ENCODE measurements at regions not wholly inside any gene's neighbourhood (a gene's known extent, or its start where the extent isn't known, plus 50 kb on each side); places are given as distances from the start of the nearest gene placed in this dataset.

DNA sequence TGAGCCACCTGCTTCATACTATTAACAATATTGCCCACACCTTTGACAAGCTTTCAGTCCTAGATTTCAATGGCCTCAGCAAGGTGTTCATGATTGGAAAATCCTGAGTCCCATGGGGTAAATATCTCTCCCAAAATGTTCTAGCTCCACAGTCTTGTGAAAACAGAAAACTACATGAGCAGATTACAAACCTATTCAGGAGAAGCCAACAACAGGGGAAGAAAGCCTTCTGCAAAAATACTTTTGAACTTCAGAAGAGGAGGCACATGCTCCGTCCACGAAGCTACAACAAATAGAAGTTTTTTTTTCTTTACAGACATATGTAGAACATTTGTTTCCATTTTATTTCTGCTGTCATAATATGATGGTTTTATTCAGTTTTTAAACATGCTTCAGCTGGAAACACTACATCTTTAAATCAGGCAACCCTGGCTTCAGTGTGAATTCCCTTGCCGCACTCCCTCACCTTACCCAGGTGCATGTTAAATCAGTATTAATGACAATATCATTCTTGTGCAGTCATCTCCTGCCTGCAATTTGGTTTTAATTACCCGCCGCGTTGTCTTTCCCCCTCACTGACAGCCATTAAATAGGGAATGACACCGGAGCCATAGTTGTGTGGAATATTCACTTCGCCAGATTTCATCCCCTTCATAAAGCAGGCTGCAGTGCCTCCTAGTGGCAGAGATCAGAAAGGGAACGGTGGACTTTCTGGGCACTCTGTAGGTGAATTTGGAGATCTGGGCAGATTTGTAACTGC, 725.5 kb upstream of the ARRDC4 start:
- H3K4me3 ChIP-seq: no peak overlapping the region
- no peaks in the 10 kb centered on the region for H3K9me2 ChIP-seq (replicated peaks; ENCODE audit: insufficient read depth)
- H3K9me3 ChIP-seq (ENCODE audit: low read depth): no peaks in the 10 kb centered on the region
- no peaks in the 10 kb centered on the region for H3K36me3 ChIP-seq (replicated peaks; ENCODE audit: insufficient read depth, low read depth)
- peak; percentile 78 for DNase-seq (ENCODE audit: low spot score)
- no peak overlapping the region for H3K27ac ChIP-seq
- TF ChIP-seq EZH2phosphoT487 (IDR thresholded peaks at IDR 0.05; ENCODE audit: low read depth, severe bottlenecking, unreplicated experiment) (no peak), EZH2 (IDR thresholded peaks at IDR 0.05; ENCODE audit: borderline replicate concordance) (no peak)
- TF ChIP-seq, protein P1, sequence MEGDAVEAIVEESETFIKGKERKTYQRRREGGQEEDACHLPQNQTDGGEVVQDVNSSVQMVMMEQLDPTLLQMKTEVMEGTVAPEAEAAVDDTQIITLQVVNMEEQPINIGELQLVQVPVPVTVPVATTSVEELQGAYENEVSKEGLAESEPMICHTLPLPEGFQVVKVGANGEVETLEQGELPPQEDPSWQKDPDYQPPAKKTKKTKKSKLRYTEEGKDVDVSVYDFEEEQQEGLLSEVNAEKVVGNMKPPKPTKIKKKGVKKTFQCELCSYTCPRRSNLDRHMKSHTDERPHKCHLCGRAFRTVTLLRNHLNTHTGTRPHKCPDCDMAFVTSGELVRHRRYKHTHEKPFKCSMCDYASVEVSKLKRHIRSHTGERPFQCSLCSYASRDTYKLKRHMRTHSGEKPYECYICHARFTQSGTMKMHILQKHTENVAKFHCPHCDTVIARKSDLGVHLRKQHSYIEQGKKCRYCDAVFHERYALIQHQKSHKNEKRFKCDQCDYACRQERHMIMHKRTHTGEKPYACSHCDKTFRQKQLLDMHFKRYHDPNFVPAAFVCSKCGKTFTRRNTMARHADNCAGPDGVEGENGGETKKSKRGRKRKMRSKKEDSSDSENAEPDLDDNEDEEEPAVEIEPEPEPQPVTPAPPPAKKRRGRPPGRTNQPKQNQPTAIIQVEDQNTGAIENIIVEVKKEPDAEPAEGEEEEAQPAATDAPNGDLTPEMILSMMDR (IDR thresholded peaks at IDR 0.05; ENCODE audit: poor library complexity): peak; percentile 94
- peak overlapping the region; percentile 53 for H3K4me2 ChIP-seq
- H3K27me3 ChIP-seq: peaks cover 2% of the 10 kb centered on the region
- H3K4me1 ChIP-seq (ENCODE audit: insufficient read depth): no peaks in the 10 kb centered on the region
- no peaks in the 10 kb centered on the region for H4K20me1 ChIP-seq (ENCODE audit: insufficient read depth, poor library complexity, severe bottlenecking)
- no peak overlapping the region for H2AFZ ChIP-seq
- WGBS (ENCODE audit: low lambda C conversion rate, missing lambda C conversion rate): 29% methylated on average over 9 of the region's 9 CpGs
- H3K79me2 ChIP-seq: no peaks in the 10 kb centered on the region

DNA sequence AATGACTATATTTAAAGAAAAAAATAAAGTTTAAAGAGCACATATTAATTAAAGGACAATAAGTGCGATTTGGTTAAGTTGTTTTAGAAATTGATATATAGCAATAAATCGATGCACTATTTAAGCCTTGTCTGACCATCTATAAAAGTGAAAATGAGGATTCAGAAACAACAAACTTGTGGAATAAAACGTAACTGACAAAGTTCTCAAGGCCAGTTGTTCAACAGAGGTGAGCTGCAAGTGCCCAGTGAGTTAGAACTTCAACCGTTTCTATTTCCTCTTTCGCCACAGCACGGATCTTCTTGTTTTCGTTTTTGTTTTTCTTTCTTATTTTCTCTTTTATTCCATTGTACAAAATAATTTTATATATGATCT, 724.9 kb upstream of the ARRDC4 start:
- no peaks in the 10 kb centered on the region for H3K9me2 ChIP-seq (replicated peaks; ENCODE audit: insufficient read depth)
- H2AFZ ChIP-seq: no peak overlapping the region
- H3K27me3 ChIP-seq: peaks cover 2% of the 10 kb centered on the region
- no peak overlapping the region for H3K27ac ChIP-seq
- DNase-seq (ENCODE audit: low spot score): no peak
- peak overlapping the region; percentile 53 for H3K4me2 ChIP-seq
- WGBS (ENCODE audit: low lambda C conversion rate, missing lambda C conversion rate): 56% methylated on average over 7 of the region's 7 CpGs
- no peaks in the 10 kb centered on the region for H4K20me1 ChIP-seq (ENCODE audit: insufficient read depth, poor library complexity, severe bottlenecking)
- H3K36me3 ChIP-seq (replicated peaks; ENCODE audit: insufficient read depth, low read depth): no peaks in the 10 kb centered on the region
- TF ChIP-seq EZH2 (IDR thresholded peaks at IDR 0.05; ENCODE audit: borderline replicate concordance) (no peak), EZH2phosphoT487 (IDR thresholded peaks at IDR 0.05; ENCODE audit: low read depth, severe bottlenecking, unreplicated experiment) (no peak)
- TF ChIP-seq, protein P1 (IDR thresholded peaks at IDR 0.05; ENCODE audit: poor library complexity): no peak
- no peaks in the 10 kb centered on the region for H3K9me3 ChIP-seq (ENCODE audit: low read depth)
- no peaks in the 10 kb centered on the region for H3K4me1 ChIP-seq (ENCODE audit: insufficient read depth)
- H3K4me3 ChIP-seq: no peak overlapping the region
- H3K79me2 ChIP-seq: no peaks in the 10 kb centered on the region

DNA sequence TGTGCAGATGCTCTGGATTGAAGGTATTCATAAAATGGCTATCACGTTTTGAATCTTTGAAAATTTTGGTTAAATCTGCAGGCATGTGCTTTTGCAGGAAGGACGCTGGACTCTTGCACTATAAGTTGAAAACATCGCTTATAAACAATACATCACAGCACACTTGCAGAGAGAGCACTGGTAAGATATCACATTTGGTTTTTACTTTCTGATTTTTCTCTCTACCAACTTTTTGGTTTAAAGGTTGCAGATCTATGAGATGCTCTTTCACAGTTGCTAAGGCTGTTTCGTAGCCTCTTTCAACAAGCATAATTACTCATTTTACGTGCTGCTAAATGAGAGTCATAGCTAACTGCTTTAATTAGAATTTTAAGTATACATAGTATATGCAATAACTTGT, 724.4 kb upstream of the ARRDC4 start:
- H3K4me3 ChIP-seq: no peak overlapping the region
- H3K9me2 ChIP-seq (replicated peaks; ENCODE audit: insufficient read depth): no peaks in the 10 kb centered on the region
- TF ChIP-seq, protein P1 (IDR thresholded peaks at IDR 0.05; ENCODE audit: poor library complexity): no peak
- TF ChIP-seq EZH2 (IDR thresholded peaks at IDR 0.05; ENCODE audit: borderline replicate concordance) (no peak), EZH2phosphoT487 (IDR thresholded peaks at IDR 0.05; ENCODE audit: low read depth, severe bottlenecking, unreplicated experiment) (no peak)
- no peak overlapping the region for H3K27ac ChIP-seq
- no peak overlapping the region for H2AFZ ChIP-seq
- no peaks in the 10 kb centered on the region for H3K4me1 ChIP-seq (ENCODE audit: insufficient read depth)
- H3K27me3 ChIP-seq: peaks cover 2% of the 10 kb centered on the region
- H3K4me2 ChIP-seq: no peak overlapping the region
- 69% methylated on average over 5 of the region's 5 CpGs for WGBS (ENCODE audit: low lambda C conversion rate, missing lambda C conversion rate)
- no peaks in the 10 kb centered on the region for H3K79me2 ChIP-seq
- no peak for DNase-seq (ENCODE audit: low spot score)
- no peaks in the 10 kb centered on the region for H3K36me3 ChIP-seq (replicated peaks; ENCODE audit: insufficient read depth, low read depth)
- no peaks in the 10 kb centered on the region for H3K9me3 ChIP-seq (ENCODE audit: low read depth)
- no peaks in the 10 kb centered on the region for H4K20me1 ChIP-seq (ENCODE audit: insufficient read depth, poor library complexity, severe bottlenecking)
